Keratinocyte (primary cell): ENCODE measurements at regions not wholly inside any gene's neighbourhood (a gene's known extent, or its start where the extent isn't known, plus 50 kb on each side); places are given as distances from the start of the nearest gene placed in this dataset.

Source experiments
- EZH2 ChIP-seq: IDR thresholded peaks from one replicate; pipeline ENCODE4 v1.6.1; 2012; ENCODE audit warnings: inconsistent platforms, mild to moderate bottlenecking, low read length, moderate library complexity
- TF ChIP-seq, protein P1 (sequence below), 3 experiments: IDR thresholded peaks in 1 of 3; conservative IDR thresholded peaks in 1 of 3; optimal IDR thresholded peaks in 1 of 3; 2 replicates in 2 of 3; 3 replicates in 1 of 3; pipeline versions ENCODE3 to v1.5.1; 2011; ENCODE audit warnings: low read length in 3 of 3, mild to moderate bottlenecking in 3 of 3, moderate library complexity in 2 of 3, control low read depth in 1 of 3, inconsistent platforms in 1 of 3; ENCODE audit not compliant: insufficient read depth in 2 of 3; ENCODE audit errors: extremely low read depth in 1 of 3

DNA sequence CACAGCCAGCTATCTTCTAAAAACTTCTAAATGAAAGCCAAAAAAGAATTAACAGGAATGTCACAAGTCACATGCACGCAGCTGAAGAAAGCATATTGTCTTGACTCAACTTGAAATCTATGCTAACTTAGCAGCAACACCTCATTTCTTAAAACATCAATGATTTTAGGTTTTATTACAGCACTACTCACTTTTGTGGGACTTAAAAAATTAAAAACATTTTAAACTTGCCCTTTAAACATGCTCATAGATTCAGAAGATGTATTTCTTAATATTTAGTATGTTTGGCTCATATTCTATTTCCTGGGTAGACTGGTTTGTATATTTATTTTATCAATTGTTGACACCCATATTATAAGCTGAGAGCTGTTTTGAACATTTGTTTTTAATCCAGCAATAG, 279.4 kb downstream of the NKX6-1 start:
- TF ChIP-seq, protein P1, sequence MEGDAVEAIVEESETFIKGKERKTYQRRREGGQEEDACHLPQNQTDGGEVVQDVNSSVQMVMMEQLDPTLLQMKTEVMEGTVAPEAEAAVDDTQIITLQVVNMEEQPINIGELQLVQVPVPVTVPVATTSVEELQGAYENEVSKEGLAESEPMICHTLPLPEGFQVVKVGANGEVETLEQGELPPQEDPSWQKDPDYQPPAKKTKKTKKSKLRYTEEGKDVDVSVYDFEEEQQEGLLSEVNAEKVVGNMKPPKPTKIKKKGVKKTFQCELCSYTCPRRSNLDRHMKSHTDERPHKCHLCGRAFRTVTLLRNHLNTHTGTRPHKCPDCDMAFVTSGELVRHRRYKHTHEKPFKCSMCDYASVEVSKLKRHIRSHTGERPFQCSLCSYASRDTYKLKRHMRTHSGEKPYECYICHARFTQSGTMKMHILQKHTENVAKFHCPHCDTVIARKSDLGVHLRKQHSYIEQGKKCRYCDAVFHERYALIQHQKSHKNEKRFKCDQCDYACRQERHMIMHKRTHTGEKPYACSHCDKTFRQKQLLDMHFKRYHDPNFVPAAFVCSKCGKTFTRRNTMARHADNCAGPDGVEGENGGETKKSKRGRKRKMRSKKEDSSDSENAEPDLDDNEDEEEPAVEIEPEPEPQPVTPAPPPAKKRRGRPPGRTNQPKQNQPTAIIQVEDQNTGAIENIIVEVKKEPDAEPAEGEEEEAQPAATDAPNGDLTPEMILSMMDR (optimal IDR thresholded peaks at IDR 0.05 in 1 of 3, IDR thresholded peaks at IDR 0.05 in 1 of 3, conservative IDR thresholded peaks at IDR 0.05 in 1 of 3; ENCODE audit: extremely low read depth in 1 of 3, insufficient read depth in 2 of 3, low read length in 3 of 3): no peak
- no peak for TF ChIP-seq EZH2
